ENCODE measurements at regions not wholly inside any gene's neighbourhood (a gene's known extent, or its start where the extent isn't known, plus 50 kb on each side); places are given as distances from the start of the nearest gene placed in this dataset.

DNA sequence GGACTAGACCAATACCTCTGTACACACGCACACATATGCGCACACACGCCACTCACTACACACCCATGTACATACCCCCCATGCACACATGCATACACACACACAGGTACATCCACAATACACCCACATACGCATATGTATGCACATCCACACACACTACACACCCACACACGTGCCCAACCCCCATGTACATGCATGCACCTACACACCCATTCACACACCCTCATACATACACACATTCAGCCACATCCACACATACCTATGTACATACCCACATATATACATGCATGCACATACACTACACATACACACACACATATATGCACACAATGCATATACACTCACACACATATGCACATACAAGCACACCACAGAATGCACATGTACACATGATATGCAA lies 107.1 kb downstream of the GADD45G start:
- TF ChIP-seq EZH2 (IDR thresholded peaks at IDR 0.05) (no peak), FOXP2 (optimal IDR thresholded peaks at IDR 0.05; ENCODE audit: control extremely low read depth, extremely low read length, insufficient read depth) (no peak), POLR2AphosphoS5 (IDR thresholded peaks at IDR 0.05; ENCODE audit: borderline replicate concordance, low read depth, low read length) (no peak)
